ENCODE measurements at regions not wholly inside any gene's neighbourhood (a gene's known extent, or its start where the extent isn't known, plus 50 kb on each side); places are given as distances from the start of the nearest gene placed in this dataset.
"Not testable (repeated sequence)": the region's sequence is repeated elsewhere in the genome, so short reads cannot be mapped to it uniquely, and the experiment has no call there.

GRCh38 chr11:71331631-71332030, 79.3 kb upstream of the SHANK2 start:
- DNase-seq = no peak

- DNase-seq = no peak
These were observed 78.6 kb upstream of the SHANK2 start for GRCh38 chr11:71330996-71331395.

GRCh38 chr11:71330349-71330748, 78.0 kb upstream of the SHANK2 start:
- DNase-seq = no peak

GRCh38 chr11:71329786-71330185, 77.4 kb upstream of the SHANK2 start:
- DNase-seq = no peak

- no peak for DNase-seq
These were observed 76.8 kb upstream of the SHANK2 start for GRCh38 chr11:71329165-71329510.

GRCh38 chr11:71327156-71328085, 75.0 kb upstream of the SHANK2 start:
- no peak for DNase-seq

GRCh38 chr11:71326328-71326940, 74.1 kb upstream of the SHANK2 start:
- no peak for DNase-seq

GRCh38 chr11:71325418-71326327, 73.3 kb upstream of the SHANK2 start:
- DNase-seq = no peak

- no peak for DNase-seq
These were observed 72.5 kb upstream of the SHANK2 start for GRCh38 chr11:71324788-71325417.

GRCh38 chr11:71323876-71324526, 71.6 kb upstream of the SHANK2 start:
- no peak for DNase-seq

GRCh38 chr11:71322861-71323582, 70.6 kb upstream of the SHANK2 start:
- no peak for DNase-seq

GRCh38 chr11:71322192-71322735, 69.9 kb upstream of the SHANK2 start:
- no peak for DNase-seq

- no peak for DNase-seq
These were observed 69.2 kb upstream of the SHANK2 start for GRCh38 chr11:71321433-71322191.

- DNase-seq = no peak
These were observed 64.3 kb upstream of the SHANK2 start for GRCh38 chr11:71316701-71317100.

- DNase-seq = not testable (repeated sequence)
These were observed 60.2 kb upstream of the SHANK2 start for GRCh38 chr11:71312616-71313015.

GRCh38 chr11:71311928-71312510, 59.6 kb upstream of the SHANK2 start:
- DNase-seq = no peak

GRCh38 chr11:71311176-71311925, 59.0 kb upstream of the SHANK2 start:
- no peak for DNase-seq

GRCh38 chr11:71310184-71310583, 57.8 kb upstream of the SHANK2 start:
- no peak for DNase-seq

- no peak for DNase-seq
These were observed 57.2 kb upstream of the SHANK2 start for GRCh38 chr11:71309611-71310010.
